Lower lobe of right lung (tissue), 2 donors: ENCODE measurements at regions not wholly inside any gene's neighbourhood (a gene's known extent, or its start where the extent isn't known, plus 50 kb on each side); places are given as distances from the start of the nearest gene placed in this dataset.

Experiments used
- ATAC-seq, 2 donors: fragments of 200-7000 bp; cut with Tn5 transposase; one replicate each; pipeline ENCODE4 v1.9.1; 2020 to 2022; ENCODE audit warnings: mild to moderate bottlenecking in 2 of 2, moderate library complexity in 2 of 2
- DNase-seq: peaks from one replicate; pipeline ENCODE4 v3.0.0-alpha.2; 2020
- H3K27ac ChIP-seq: fragments of 200-600 bp; one replicate; pipeline ENCODE4 v1.8.0; 2022
- H3K27me3 ChIP-seq: fragments of 200-600 bp; one replicate; pipeline ENCODE4 v1.8.0; 2022; ENCODE audit warnings: low read depth
- H3K36me3 ChIP-seq: fragments of 200-600 bp; one replicate; pipeline ENCODE4 v1.8.0; 2022; ENCODE audit warnings: mild to moderate bottlenecking
- H3K4me1 ChIP-seq: fragments of 200-600 bp; one replicate; pipeline ENCODE4 v1.8.0; 2022
- H3K4me3 ChIP-seq: fragments of 200-600 bp; one replicate; pipeline ENCODE4 v1.8.0; 2022; ENCODE audit warnings: mild to moderate bottlenecking
- H3K9me3 ChIP-seq: fragments of 200-600 bp; one replicate; pipeline ENCODE4 v1.8.0; 2022
- intact Hi-C: fragments of 100-400 bp; cut with DNase I; formaldehyde crosslinking; loops from one replicate; pipeline ENCODE4 v1.11.0; 2022
- TF ChIP-seq, protein P1 (sequence below): fragments of 200-600 bp; IDR thresholded peaks from one replicate; pipeline ENCODE4 v1.8.0; 2022; ENCODE audit warnings: antibody characterized with exemption, mild to moderate bottlenecking
- donor health status: DM: no; HTN: yes; CAD: no; lungs with severe emphysema.

DNA sequence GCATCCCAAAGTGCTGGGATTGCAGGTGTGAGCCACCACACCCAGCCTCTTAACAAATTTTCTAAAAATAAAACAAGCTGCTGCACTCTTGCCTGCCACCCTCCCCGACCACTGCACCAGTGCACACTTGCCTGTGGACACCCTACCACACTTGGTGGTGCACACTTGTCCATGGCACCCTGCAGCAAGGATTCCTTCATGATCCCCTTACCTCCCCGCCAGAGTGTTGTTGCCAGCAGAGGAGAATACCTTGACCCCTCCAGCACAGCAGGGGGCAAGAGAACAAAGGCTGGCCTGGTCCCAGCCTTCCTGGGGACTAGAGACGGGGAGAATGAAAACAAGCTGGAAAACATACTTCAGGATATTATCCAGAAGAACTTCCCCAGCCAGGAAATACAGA lies 65.9 kb upstream of the KCND2 start:
- Histone ChIP-seq H3K27me3 (no peaks in the 10 kb centered on the region), H3K9me3 (no peaks in the 10 kb centered on the region), H3K27ac (no peak overlapping the region), H3K4me3 (no peak overlapping the region), H3K4me1 (no peaks in the 10 kb centered on the region), H3K36me3 (no peaks in the 10 kb centered on the region)
- intact Hi-C loops = no loop called here
- ATAC-seq (no peak), DNase-seq (no peak)
- TF ChIP-seq, protein P1, sequence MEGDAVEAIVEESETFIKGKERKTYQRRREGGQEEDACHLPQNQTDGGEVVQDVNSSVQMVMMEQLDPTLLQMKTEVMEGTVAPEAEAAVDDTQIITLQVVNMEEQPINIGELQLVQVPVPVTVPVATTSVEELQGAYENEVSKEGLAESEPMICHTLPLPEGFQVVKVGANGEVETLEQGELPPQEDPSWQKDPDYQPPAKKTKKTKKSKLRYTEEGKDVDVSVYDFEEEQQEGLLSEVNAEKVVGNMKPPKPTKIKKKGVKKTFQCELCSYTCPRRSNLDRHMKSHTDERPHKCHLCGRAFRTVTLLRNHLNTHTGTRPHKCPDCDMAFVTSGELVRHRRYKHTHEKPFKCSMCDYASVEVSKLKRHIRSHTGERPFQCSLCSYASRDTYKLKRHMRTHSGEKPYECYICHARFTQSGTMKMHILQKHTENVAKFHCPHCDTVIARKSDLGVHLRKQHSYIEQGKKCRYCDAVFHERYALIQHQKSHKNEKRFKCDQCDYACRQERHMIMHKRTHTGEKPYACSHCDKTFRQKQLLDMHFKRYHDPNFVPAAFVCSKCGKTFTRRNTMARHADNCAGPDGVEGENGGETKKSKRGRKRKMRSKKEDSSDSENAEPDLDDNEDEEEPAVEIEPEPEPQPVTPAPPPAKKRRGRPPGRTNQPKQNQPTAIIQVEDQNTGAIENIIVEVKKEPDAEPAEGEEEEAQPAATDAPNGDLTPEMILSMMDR = no peak

DNA sequence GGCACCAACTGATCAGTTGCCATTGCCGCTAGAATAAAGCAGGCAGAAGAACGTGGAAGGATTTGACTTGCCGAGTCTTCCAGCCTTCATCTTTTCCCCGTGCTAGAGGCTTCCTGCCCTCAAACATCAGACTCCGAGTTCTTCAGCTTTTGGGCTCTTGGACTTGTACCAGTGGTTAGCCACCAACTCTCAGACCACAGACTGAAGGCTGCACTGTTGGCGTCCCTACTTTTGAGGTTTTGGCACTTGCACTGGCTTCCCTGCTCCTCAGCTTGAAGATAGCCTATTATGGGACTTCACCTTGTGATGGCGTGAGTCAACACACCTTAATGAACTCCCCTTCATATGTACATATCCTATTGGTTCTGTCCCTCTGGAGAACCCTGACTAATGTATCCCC lies 57.3 kb upstream of the KCND2 start:
- no peak overlapping the region for H3K27ac ChIP-seq
- no peak for ATAC-seq
- no peak for DNase-seq
- H3K27me3 ChIP-seq = no peaks in the 10 kb centered on the region
- H3K4me3 ChIP-seq = no peak overlapping the region
- H3K4me1 ChIP-seq = no peaks in the 10 kb centered on the region
- TF ChIP-seq, protein P1 = no peak
- no peaks in the 10 kb centered on the region for H3K36me3 ChIP-seq
- H3K9me3 ChIP-seq = no peaks in the 10 kb centered on the region
- intact Hi-C loops = no loop called here

DNA sequence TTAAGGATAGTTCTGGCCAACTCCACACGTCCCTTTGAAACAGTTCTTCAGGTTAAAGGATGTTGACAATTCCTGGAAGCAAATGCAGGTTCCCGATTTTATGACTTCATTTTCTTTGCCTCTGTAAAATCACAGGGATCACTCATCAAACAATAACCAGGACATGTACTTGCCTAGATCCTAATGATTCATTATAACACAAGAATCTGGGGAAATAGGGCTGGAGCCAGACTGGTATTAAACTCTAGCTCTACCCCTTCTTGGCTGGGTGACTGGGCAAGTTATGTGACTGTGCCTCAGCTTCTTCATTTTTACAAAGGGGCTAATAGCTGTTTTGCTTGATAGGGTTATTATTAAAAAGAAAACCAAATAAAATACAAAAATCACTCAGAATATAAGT lies 56.0 kb upstream of the KCND2 start:
- intact Hi-C loops = no loop called here
- no peaks in the 10 kb centered on the region for H3K9me3 ChIP-seq
- TF ChIP-seq, protein P1 = no peak
- no peak overlapping the region for H3K4me3 ChIP-seq
- DNase-seq (no peak), ATAC-seq (no peak)
- H3K27me3 ChIP-seq = no peaks in the 10 kb centered on the region
- H3K4me1 ChIP-seq = no peaks in the 10 kb centered on the region
- H3K27ac ChIP-seq = no peak overlapping the region
- no peaks in the 10 kb centered on the region for H3K36me3 ChIP-seq

DNA sequence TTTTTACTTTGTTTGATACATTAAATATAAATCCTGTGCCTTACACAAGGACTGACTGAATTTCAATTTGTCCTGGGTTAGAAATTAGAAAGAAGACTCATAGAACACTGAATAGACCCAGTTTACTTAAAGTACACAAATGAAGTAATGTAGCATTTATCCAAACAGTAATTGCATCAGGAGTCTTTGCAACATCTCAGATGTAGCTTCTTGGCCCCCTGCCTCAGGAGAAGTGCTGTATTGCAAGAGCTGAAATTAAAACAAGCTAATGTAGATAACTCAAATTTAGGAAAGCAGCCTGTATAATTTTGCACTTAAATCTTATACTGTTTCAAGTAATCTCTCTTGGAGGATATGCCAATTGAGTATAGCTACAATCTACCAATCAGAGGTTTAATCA lies 54.3 kb upstream of the KCND2 start:
- intact Hi-C loops = no loop called here
- DNase-seq (no peak), ATAC-seq (no peak)
- Histone ChIP-seq H3K36me3 (no peaks in the 10 kb centered on the region), H3K9me3 (no peaks in the 10 kb centered on the region), H3K27ac (no peak overlapping the region), H3K4me3 (no peak overlapping the region), H3K4me1 (no peaks in the 10 kb centered on the region), H3K27me3 (no peaks in the 10 kb centered on the region)
- TF ChIP-seq, protein P1 = no peak

- TF ChIP-seq, protein P1 = no peak
- ATAC-seq (no peak), DNase-seq (no peak)
- no peak overlapping the region for H3K27ac ChIP-seq
- H3K36me3 ChIP-seq = no peaks in the 10 kb centered on the region
- intact Hi-C loops = no loop called here
- no peak overlapping the region for H3K4me3 ChIP-seq
- H3K27me3 ChIP-seq = no peaks in the 10 kb centered on the region
- H3K4me1 ChIP-seq = no peaks in the 10 kb centered on the region
- no peaks in the 10 kb centered on the region for H3K9me3 ChIP-seq
Observed at GRCh38 chr7:120221666-120222065, 51.3 kb upstream of the KCND2 start.
